ENCODE measurements at regions not wholly inside any gene's neighbourhood (a gene's known extent, or its start where the extent isn't known, plus 50 kb on each side); places are given as distances from the start of the nearest gene placed in this dataset.

DNA sequence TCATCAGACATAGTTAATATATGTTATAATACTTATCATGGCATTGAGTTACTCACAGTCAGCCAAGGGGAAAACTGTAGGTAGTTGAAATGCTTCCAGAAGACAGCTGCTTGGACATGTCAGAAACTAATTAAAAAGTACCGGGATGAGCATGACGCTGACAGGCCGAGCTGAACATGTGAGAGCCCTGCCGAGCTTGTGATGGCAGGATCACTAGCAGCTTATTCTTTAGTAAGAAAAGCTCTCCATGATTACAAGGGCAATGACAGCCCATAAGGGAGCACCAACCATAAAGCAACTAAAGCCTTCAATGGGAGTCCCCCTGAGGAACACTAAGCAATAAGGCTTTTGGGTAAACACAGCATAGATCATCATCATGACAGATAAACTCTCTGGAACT, 435.6 kb downstream of the TLL1 start (continued):
- TF ChIP-seq, protein P1, sequence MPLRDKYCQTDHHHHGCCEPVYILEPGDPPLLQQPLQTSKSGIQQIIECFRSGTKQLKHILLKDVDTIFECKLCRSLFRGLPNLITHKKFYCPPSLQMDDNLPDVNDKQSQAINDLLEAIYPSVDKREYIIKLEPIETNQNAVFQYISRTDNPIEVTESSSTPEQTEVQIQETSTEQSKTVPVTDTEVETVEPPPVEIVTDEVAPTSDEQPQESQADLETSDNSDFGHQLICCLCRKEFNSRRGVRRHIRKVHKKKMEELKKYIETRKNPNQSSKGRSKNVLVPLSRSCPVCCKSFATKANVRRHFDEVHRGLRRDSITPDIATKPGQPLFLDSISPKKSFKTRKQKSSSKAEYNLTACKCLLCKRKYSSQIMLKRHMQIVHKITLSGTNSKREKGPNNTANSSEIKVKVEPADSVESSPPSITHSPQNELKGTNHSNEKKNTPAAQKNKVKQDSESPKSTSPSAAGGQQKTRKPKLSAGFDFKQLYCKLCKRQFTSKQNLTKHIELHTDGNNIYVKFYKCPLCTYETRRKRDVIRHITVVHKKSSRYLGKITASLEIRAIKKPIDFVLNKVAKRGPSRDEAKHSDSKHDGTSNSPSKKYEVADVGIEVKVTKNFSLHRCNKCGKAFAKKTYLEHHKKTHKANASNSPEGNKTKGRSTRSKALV (CRISPR knock-in tag; IDR thresholded peaks at IDR 0.05): no peak
- TF ChIP-seq, protein P2, sequence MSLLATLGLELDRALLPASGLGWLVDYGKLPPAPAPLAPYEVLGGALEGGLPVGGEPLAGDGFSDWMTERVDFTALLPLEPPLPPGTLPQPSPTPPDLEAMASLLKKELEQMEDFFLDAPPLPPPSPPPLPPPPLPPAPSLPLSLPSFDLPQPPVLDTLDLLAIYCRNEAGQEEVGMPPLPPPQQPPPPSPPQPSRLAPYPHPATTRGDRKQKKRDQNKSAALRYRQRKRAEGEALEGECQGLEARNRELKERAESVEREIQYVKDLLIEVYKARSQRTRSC (CRISPR knock-in tag; IDR thresholded peaks at IDR 0.05; ENCODE audit: low read depth): no peak
- TF ChIP-seq ZSCAN12 (CRISPR knock-in tag; IDR thresholded peaks at IDR 0.05): no peak

DNA sequence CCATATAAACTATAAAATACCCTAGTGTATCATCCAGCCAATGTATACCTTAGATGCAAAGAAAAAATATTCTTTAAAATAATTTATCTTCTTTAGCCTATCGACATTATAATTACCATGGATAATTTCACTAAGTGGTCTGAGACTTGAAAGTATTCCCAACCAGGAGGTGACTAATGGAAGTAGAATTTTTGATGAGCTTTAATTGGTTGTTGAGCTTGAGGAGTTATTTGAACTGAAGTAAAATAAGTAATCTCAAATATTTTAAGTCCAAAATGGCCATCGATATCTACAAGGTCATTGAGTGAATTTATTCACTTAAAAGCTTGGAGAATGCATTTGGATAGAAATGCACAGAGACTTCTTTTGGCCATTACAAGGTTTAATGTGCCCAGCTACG, 436.2 kb downstream of the TLL1 start:
- H2AFZ ChIP-seq (ENCODE audit: low read length): no peak overlapping the region
- TF ChIP-seq ZNF432 (CRISPR knock-in tag; IDR thresholded peaks at IDR 0.05; ENCODE audit: borderline replicate concordance) (no peak), ATF1 (CRISPR knock-in tag; IDR thresholded peaks at IDR 0.05) (no peak), ZNF513 (CRISPR knock-in tag; conservative IDR thresholded peaks at IDR 0.05) (no peak), IKZF1 (IDR thresholded peaks at IDR 0.05) (no peak), TIGD3 (CRISPR knock-in tag; IDR thresholded peaks at IDR 0.05; ENCODE audit: borderline replicate concordance) (no peak), FOXA1 (IDR thresholded peaks at IDR 0.05) (no peak), FOXA1 (CRISPR knock-in tag; IDR thresholded peaks at IDR 0.05) (no peak)
- TF ChIP-seq, protein P3, sequence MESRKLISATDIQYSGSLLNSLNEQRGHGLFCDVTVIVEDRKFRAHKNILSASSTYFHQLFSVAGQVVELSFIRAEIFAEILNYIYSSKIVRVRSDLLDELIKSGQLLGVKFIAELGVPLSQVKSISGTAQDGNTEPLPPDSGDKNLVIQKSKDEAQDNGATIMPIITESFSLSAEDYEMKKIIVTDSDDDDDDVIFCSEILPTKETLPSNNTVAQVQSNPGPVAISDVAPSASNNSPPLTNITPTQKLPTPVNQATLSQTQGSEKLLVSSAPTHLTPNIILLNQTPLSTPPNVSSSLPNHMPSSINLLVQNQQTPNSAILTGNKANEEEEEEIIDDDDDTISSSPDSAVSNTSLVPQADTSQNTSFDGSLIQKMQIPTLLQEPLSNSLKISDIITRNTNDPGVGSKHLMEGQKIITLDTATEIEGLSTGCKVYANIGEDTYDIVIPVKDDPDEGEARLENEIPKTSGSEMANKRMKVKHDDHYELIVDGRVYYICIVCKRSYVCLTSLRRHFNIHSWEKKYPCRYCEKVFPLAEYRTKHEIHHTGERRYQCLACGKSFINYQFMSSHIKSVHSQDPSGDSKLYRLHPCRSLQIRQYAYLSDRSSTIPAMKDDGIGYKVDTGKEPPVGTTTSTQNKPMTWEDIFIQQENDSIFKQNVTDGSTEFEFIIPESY (CRISPR knock-in tag; IDR thresholded peaks at IDR 0.05): no peak
- H3K4me1 ChIP-seq (ENCODE audit: insufficient read depth, low read length): no peaks in the 10 kb centered on the region
- H3K9me3 ChIP-seq (ENCODE audit: low read length): no peaks in the 10 kb centered on the region
- ChIA-PET POLR2A (no interaction called here), CTCF (ENCODE audit: low intra/inter-chr PET ratio, low total read pairs) (no interaction called here)
- H3K4me3 ChIP-seq (replicated peaks in 1 of 3; ENCODE audit: insufficient read depth in 1 of 3, low read depth in 2 of 3, low read length in 3 of 3): no peak overlapping the region
- H3K27ac ChIP-seq (ENCODE audit: extremely low read length, insufficient read depth, low read length): no peak overlapping the region
- H3K36me3 ChIP-seq (replicated peaks in 1 of 2; ENCODE audit: control insufficient read depth in 1 of 2, insufficient read depth in 2 of 2, low read length in 2 of 2): no peaks in the 10 kb centered on the region
- WGBS (ENCODE audit: low lambda C conversion rate): 0% methylated on average over 3 of the region's 3 CpGs
- no peaks in the 10 kb centered on the region for H4K20me1 ChIP-seq (ENCODE audit: insufficient read depth, low read length)
- H3K4me2 ChIP-seq (ENCODE audit: low read depth, low read length): no peak overlapping the region
- ATAC-seq (no peak), DNase-seq (ENCODE audit: low spot score) (no peak), FAIRE-seq (no peak)
- intact Hi-C loops (cut with micrococcal nuclease; ENCODE audit: unreplicated experiment) (no loop called here), in situ Hi-C loops (cut with HindIII; ENCODE audit: extremely low pct_ligation_motif_present, low pct_unique_long_range_greater_than_20kb) (no loop called here)
- no peaks in the 10 kb centered on the region for H3K27me3 ChIP-seq (ENCODE audit: control insufficient read depth in 1 of 2, insufficient read depth in 2 of 2, low read length in 2 of 2)
- BruUV-seq (replicated peaks): no TSS peak
- no peak overlapping the region for H3K9ac ChIP-seq (ENCODE audit: insufficient read depth, low read depth, low read length)
- H3K79me2 ChIP-seq (ENCODE audit: insufficient read depth, low read length): no peaks in the 10 kb centered on the region
